Suprapubic skin (tissue), 4 donors: ENCODE measurements at regions not wholly inside any gene's neighbourhood (a gene's known extent, or its start where the extent isn't known, plus 50 kb on each side); places are given as distances from the start of the nearest gene placed in this dataset.

ENCODE experiments used
- DNase-seq, 2 donors: peaks; one replicate each; pipeline ENCODE4 v3.0.0-alpha.2; 2019; ENCODE audit warnings: low spot score in 2 of 2
- H3K27ac ChIP-seq: fragments of 200-600 bp; sonication (generic); one replicate; pipeline ENCODE4 v1.5.1; 2019
- H3K27me3 ChIP-seq: fragments of 200-600 bp; sonication (generic); one replicate; pipeline ENCODE4 v1.5.1; 2019
- H3K36me3 ChIP-seq: fragments of 200-600 bp; sonication (generic); one replicate; pipeline ENCODE4 v1.5.1; 2019
- H3K4me1 ChIP-seq: fragments of 200-600 bp; sonication (generic); one replicate; pipeline ENCODE4 v1.5.1; 2019
- H3K4me3 ChIP-seq: fragments of 200-600 bp; sonication (generic); one replicate; pipeline ENCODE4 v1.5.1; 2019; ENCODE audit warnings: mild to moderate bottlenecking
- H3K9me3 ChIP-seq: fragments of 200-600 bp; sonication (generic); one replicate; pipeline ENCODE4 v1.5.1; 2019
- CTCF ChIP-seq, 2 donors: fragments of 200-600 bp in 1 of 2; fragments of 450-650 bp in 1 of 2; sonication (generic) in 1 of 2; IDR thresholded peaks; one replicate each; pipeline ENCODE4 v1.5.1; 2016 to 2019; ENCODE audit warnings: antibody characterized with exemption in 2 of 2, mild to moderate bottlenecking in 1 of 2, moderate library complexity in 1 of 2
- EP300 ChIP-seq: sonication (generic); formaldehyde crosslinking; IDR thresholded peaks from one replicate; pipeline ENCODE4 v1.6.1; 2017; ENCODE audit warnings: antibody characterized with exemption
- POLR2A ChIP-seq, 2 donors: fragments of 450-650 bp; IDR thresholded peaks; one replicate each; pipeline ENCODE4 v1.6.1; 2017; ENCODE audit warnings: antibody characterized with exemption in 2 of 2, mild to moderate bottlenecking in 2 of 2, moderate library complexity in 2 of 2
- POLR2AphosphoS5 ChIP-seq, 3 donors: sonication (generic); formaldehyde crosslinking; IDR thresholded peaks; one replicate each; pipeline ENCODE4 v1.6.1; 2017; ENCODE audit warnings: antibody characterized with exemption in 3 of 3
- WGBS: methylation state at CpG from one replicate; pipeline ENCODE4 v1.1.5; 2018; 5-methylcytosine and 5-hydroxymethylcytosine counted together

GRCh38 chr6:4370066-4370465 is 234.7 kb upstream of the ECI2 start:
- 52% methylated on average over 3 of the region's 3 CpGs for WGBS
- no peak overlapping the region for H3K27ac ChIP-seq

GRCh38 chr6:4369616-4370015 is 234.2 kb upstream of the ECI2 start:
- WGBS = 59% methylated on average over 4 of the region's 4 CpGs
- Histone ChIP-seq H3K4me3 (no peak overlapping the region), H3K36me3 (no peaks in the 10 kb centered on the region), H3K9me3 (no peaks in the 10 kb centered on the region), H3K27me3 (no peaks in the 10 kb centered on the region), H3K27ac (no peak overlapping the region), H3K4me1 (no peaks in the 10 kb centered on the region)
- no peak for DNase-seq
- TF ChIP-seq EP300 (no peak), POLR2A (IDR thresholded peaks at IDR 0.05) (no peak), CTCF (IDR thresholded peaks at IDR 0.05) (no peak), POLR2AphosphoS5 (IDR thresholded peaks at IDR 0.05) (no peak)

More at GRCh38 chr6:4370066-4370465, 234.7 kb upstream of the ECI2 start:
- TF ChIP-seq POLR2AphosphoS5 (IDR thresholded peaks at IDR 0.05) = no peak
- TF ChIP-seq EP300 = no peak
- TF ChIP-seq CTCF (IDR thresholded peaks at IDR 0.05) = no peak
- no peak for TF ChIP-seq POLR2A (IDR thresholded peaks at IDR 0.05)
- Histone ChIP-seq H3K4me1 (no peaks in the 10 kb centered on the region), H3K4me3 (no peak overlapping the region), H3K27me3 (no peaks in the 10 kb centered on the region), H3K9me3 (no peaks in the 10 kb centered on the region), H3K36me3 (no peaks in the 10 kb centered on the region)
- no peak for DNase-seq

GRCh38 chr6:4368649-4369048 is 233.3 kb upstream of the ECI2 start:
- no peaks in the 10 kb centered on the region for H3K9me3 ChIP-seq
- TF ChIP-seq CTCF (IDR thresholded peaks at IDR 0.05) (no peak), POLR2A (IDR thresholded peaks at IDR 0.05) (no peak), POLR2AphosphoS5 (IDR thresholded peaks at IDR 0.05) (no peak), EP300 (no peak)
- no peaks in the 10 kb centered on the region for H3K27me3 ChIP-seq
- no peak overlapping the region for H3K4me3 ChIP-seq
- no peaks in the 10 kb centered on the region for H3K36me3 ChIP-seq
- no peaks in the 10 kb centered on the region for H3K4me1 ChIP-seq
- no peak for DNase-seq
- no peak overlapping the region for H3K27ac ChIP-seq

- no peak for DNase-seq
- TF ChIP-seq POLR2A (IDR thresholded peaks at IDR 0.05) (no peak), EP300 (no peak), POLR2AphosphoS5 (IDR thresholded peaks at IDR 0.05) (no peak), CTCF (IDR thresholded peaks at IDR 0.05) (no peak)
- Histone ChIP-seq H3K27me3 (no peaks in the 10 kb centered on the region), H3K9me3 (no peaks in the 10 kb centered on the region), H3K36me3 (no peaks in the 10 kb centered on the region), H3K27ac (no peak overlapping the region), H3K4me1 (no peaks in the 10 kb centered on the region), H3K4me3 (no peak overlapping the region)
- 83% methylated on average over 1 of the region's 1 CpG for WGBS
Observed at GRCh38 chr6:4367643-4368042, 232.3 kb upstream of the ECI2 start.

GRCh38 chr6:4366635-4367395 is 231.4 kb upstream of the ECI2 start:
- Histone ChIP-seq H3K9me3 (no peaks in the 10 kb centered on the region), H3K4me1 (no peaks in the 10 kb centered on the region), H3K4me3 (no peak overlapping the region), H3K27me3 (no peaks in the 10 kb centered on the region), H3K27ac (no peak overlapping the region), H3K36me3 (no peaks in the 10 kb centered on the region)
- no peak for DNase-seq
- TF ChIP-seq EP300 (no peak), POLR2A (IDR thresholded peaks at IDR 0.05) (no peak), CTCF (IDR thresholded peaks at IDR 0.05) (no peak), POLR2AphosphoS5 (IDR thresholded peaks at IDR 0.05) (no peak)
- WGBS = 86% methylated on average over 11 of the region's 11 CpGs
